ENCODE measurements at regions not wholly inside any gene's neighbourhood (a gene's known extent, or its start where the extent isn't known, plus 50 kb on each side); places are given as distances from the start of the nearest gene placed in this dataset.

DNA sequence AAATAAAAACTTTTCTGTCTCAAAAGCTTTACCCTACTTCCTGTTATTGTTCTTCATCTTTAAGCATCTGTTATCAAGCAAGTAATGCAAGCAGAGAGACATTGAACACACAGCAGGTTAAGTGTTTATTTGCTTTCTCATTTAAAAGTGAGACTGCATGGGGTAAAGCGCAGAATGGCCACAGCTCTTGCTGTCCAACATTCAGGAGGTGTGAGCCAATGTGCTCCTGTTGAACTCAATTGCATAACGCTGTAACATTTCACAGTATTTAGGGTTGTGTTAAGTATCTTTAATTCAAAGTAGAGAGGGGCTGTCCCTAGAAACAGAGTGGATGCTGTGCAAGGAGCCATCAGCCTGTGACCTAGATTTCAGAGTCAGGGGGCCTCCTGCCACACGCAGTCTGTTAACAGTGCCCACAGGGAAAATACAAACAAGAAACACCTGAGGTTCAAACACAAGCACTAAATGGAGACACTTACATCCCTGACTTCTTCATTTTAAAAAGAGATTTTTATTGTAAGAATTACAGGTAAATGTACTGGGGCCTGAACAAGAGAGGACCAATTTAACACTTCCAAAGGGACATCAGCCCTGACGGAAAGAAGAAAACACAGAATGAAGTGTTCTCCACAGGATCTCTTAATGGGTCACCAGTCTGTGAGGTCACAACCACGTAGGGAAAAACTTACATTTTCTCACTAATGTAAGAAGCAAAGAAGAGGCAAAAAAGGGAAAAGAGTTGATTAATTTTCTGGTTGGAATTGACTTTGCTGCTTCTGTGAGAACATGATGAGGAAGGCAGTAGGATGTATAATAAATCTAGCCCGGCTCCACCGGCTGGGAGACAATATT, 815.1 kb downstream of the VGLL3 start:
- H3K27ac ChIP-seq (ENCODE audit: low read length) = no peak overlapping the region
- DNase-seq (no peak), ATAC-seq (no peak)
- no peaks in the 10 kb centered on the region for H3K27me3 ChIP-seq (ENCODE audit: control insufficient read depth, insufficient read depth)
- H3K9me3 ChIP-seq (ENCODE audit: control insufficient read depth, low read length) = no peaks in the 10 kb centered on the region
- no peak overlapping the region for H3K4me3 ChIP-seq (ENCODE audit: low read length)
- peaks cover 1% of the 10 kb centered on the region for H3K4me1 ChIP-seq (ENCODE audit: control insufficient read depth, insufficient read depth, low read length)
- intact Hi-C loops (cut with DNase I) = no loop called here
- 67% methylated on average over 7 of the region's 7 CpGs for WGBS

- Histone ChIP-seq H3K27ac (ENCODE audit: low read length) (no peak overlapping the region), H3K9me3 (ENCODE audit: control insufficient read depth, low read length) (no peaks in the 10 kb centered on the region), H3K27me3 (ENCODE audit: control insufficient read depth, insufficient read depth) (no peaks in the 10 kb centered on the region), H3K4me1 (ENCODE audit: control insufficient read depth, insufficient read depth, low read length) (peaks cover 1% of the 10 kb centered on the region), H3K4me3 (ENCODE audit: low read length) (no peak overlapping the region)
- DNase-seq = no peak
- no peak for ATAC-seq
- intact Hi-C loops (cut with DNase I) = no loop called here
- 21% methylated on average over 3 of the region's 3 CpGs for WGBS
Measured at GRCh38 chr3:86175051-86175536, 815.9 kb downstream of the VGLL3 start.

GRCh38 chr3:86173401-86173800, 817.5 kb downstream of the VGLL3 start:
- intact Hi-C loops (cut with DNase I) = no loop called here
- WGBS = 67% methylated on average over 3 of the region's 3 CpGs
- H3K27ac ChIP-seq (ENCODE audit: low read length) = no peak overlapping the region
- ATAC-seq (no peak), DNase-seq (no peak)
- H3K27me3 ChIP-seq (ENCODE audit: control insufficient read depth, insufficient read depth) = no peaks in the 10 kb centered on the region
- no peaks in the 10 kb centered on the region for H3K9me3 ChIP-seq (ENCODE audit: control insufficient read depth, low read length)
- H3K4me3 ChIP-seq (ENCODE audit: low read length) = no peak overlapping the region
- H3K4me1 ChIP-seq (ENCODE audit: control insufficient read depth, insufficient read depth, low read length) = peaks cover 1% of the 10 kb centered on the region

GRCh38 chr3:86168512-86168911, 822.4 kb downstream of the VGLL3 start:
- DNase-seq = no peak
- Histone ChIP-seq H3K27ac (ENCODE audit: low read length) (no peak overlapping the region), H3K9me3 (ENCODE audit: control insufficient read depth, low read length) (no peaks in the 10 kb centered on the region), H3K4me1 (ENCODE audit: control insufficient read depth, insufficient read depth, low read length) (no peaks in the 10 kb centered on the region), H3K27me3 (ENCODE audit: control insufficient read depth, insufficient read depth) (no peaks in the 10 kb centered on the region), H3K4me3 (ENCODE audit: low read length) (no peak overlapping the region)
- ATAC-seq = no peak
- 79% methylated on average over 1 of the region's 1 CpG for WGBS
- intact Hi-C loops (cut with DNase I) = no loop called here

DNA sequence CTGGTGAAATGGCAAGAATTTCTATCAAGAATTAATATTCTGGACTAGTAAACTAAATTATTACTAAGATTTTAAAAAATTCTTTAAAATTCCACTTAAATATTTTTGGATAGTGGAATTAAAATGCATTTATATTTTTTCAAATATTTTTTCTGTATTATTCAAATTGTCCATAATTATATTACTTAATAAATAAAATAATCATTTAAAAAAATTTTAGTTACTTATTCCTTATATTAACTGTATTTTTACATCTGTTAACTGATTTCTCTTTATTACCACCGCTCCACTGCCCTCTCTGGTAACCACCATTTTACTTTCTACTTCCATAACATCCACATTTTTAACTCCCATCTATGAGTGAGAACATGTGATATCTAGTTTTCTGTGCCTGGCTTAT, 828.4 kb downstream of the VGLL3 start:
- no peak overlapping the region for H3K27ac ChIP-seq (ENCODE audit: low read length)
- intact Hi-C loops (cut with DNase I) = no loop called here
- no peaks in the 10 kb centered on the region for H3K9me3 ChIP-seq (ENCODE audit: control insufficient read depth, low read length)
- no peak overlapping the region for H3K4me3 ChIP-seq (ENCODE audit: low read length)
- ATAC-seq (no peak), DNase-seq (no peak)
- 86% methylated on average over 1 of the region's 1 CpG for WGBS
- H3K27me3 ChIP-seq (ENCODE audit: control insufficient read depth, insufficient read depth) = no peaks in the 10 kb centered on the region
- H3K4me1 ChIP-seq (ENCODE audit: control insufficient read depth, insufficient read depth, low read length) = no peaks in the 10 kb centered on the region

- DNase-seq (no peak), ATAC-seq (no peak)
- WGBS = 78% methylated on average over 7 of the region's 7 CpGs
- Histone ChIP-seq H3K4me3 (ENCODE audit: low read length) (no peak overlapping the region), H3K4me1 (ENCODE audit: control insufficient read depth, insufficient read depth, low read length) (no peaks in the 10 kb centered on the region), H3K27me3 (ENCODE audit: control insufficient read depth, insufficient read depth) (no peaks in the 10 kb centered on the region), H3K9me3 (ENCODE audit: control insufficient read depth, low read length) (no peaks in the 10 kb centered on the region), H3K27ac (ENCODE audit: low read length) (no peak overlapping the region)
- intact Hi-C loops (cut with DNase I) = no loop called here
Measured at GRCh38 chr3:86161493-86161892, 829.5 kb downstream of the VGLL3 start.

GRCh38 chr3:86152620-86153019, 838.3 kb downstream of the VGLL3 start:
- DNase-seq (no peak), ATAC-seq (no peak)
- Histone ChIP-seq H3K27ac (ENCODE audit: low read length) (no peak overlapping the region), H3K4me3 (ENCODE audit: low read length) (no peak overlapping the region), H3K9me3 (ENCODE audit: control insufficient read depth, low read length) (no peaks in the 10 kb centered on the region), H3K27me3 (ENCODE audit: control insufficient read depth, insufficient read depth) (no peaks in the 10 kb centered on the region), H3K4me1 (ENCODE audit: control insufficient read depth, insufficient read depth, low read length) (no peaks in the 10 kb centered on the region)
- intact Hi-C loops (cut with DNase I) = no loop called here

- Histone ChIP-seq H3K27me3 (ENCODE audit: control insufficient read depth, insufficient read depth) (no peaks in the 10 kb centered on the region), H3K27ac (ENCODE audit: low read length) (no peak overlapping the region), H3K4me3 (ENCODE audit: low read length) (no peak overlapping the region), H3K4me1 (ENCODE audit: control insufficient read depth, insufficient read depth, low read length) (no peaks in the 10 kb centered on the region), H3K9me3 (ENCODE audit: control insufficient read depth, low read length) (no peaks in the 10 kb centered on the region)
- intact Hi-C loops (cut with DNase I) = no loop called here
- ATAC-seq (no peak), DNase-seq (no peak)
Measured at GRCh38 chr3:86149054-86149453, 841.9 kb downstream of the VGLL3 start.

DNA sequence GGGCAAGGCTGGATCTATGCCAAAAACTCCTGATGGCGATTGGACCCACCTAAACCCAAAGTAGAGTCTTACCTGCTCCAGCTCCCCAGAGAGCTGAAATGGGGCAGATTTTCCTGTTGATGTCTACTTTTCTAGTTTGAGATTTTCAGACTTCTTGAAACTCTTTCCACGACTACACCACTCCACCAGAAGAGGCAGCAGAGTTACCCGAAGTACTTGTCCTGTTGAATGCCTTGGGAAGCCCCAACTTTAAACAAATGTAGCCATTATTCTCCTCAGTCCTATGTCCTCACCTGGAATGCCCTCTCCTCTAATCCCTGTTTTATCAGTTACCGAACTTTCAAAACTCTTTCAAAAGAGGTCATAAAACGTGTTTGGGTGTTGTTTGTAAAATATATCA, 843.8 kb downstream of the VGLL3 start:
- H3K9me3 ChIP-seq (ENCODE audit: control insufficient read depth, low read length) = no peaks in the 10 kb centered on the region
- intact Hi-C loops (cut with DNase I) = no loop called here
- WGBS = 80% methylated on average over 5 of the region's 5 CpGs
- ATAC-seq = no peak
- no peaks in the 10 kb centered on the region for H3K27me3 ChIP-seq (ENCODE audit: control insufficient read depth, insufficient read depth)
- H3K4me1 ChIP-seq (ENCODE audit: control insufficient read depth, insufficient read depth, low read length) = no peaks in the 10 kb centered on the region
- no peak overlapping the region for H3K27ac ChIP-seq (ENCODE audit: low read length)
- no peak for DNase-seq
- no peak overlapping the region for H3K4me3 ChIP-seq (ENCODE audit: low read length)

GRCh38 chr3:86126552-86126951, 864.4 kb downstream of the VGLL3 start:
- DNase-seq = no peak
- no peaks in the 10 kb centered on the region for H3K4me1 ChIP-seq (ENCODE audit: control insufficient read depth, insufficient read depth, low read length)
- no peak for ATAC-seq
- no peak overlapping the region for H3K4me3 ChIP-seq (ENCODE audit: low read length)
- WGBS = 74% methylated on average over 5 of the region's 5 CpGs
- no peak overlapping the region for H3K27ac ChIP-seq (ENCODE audit: low read length)
- H3K27me3 ChIP-seq (ENCODE audit: control insufficient read depth, insufficient read depth) = no peaks in the 10 kb centered on the region
- H3K9me3 ChIP-seq (ENCODE audit: control insufficient read depth, low read length) = no peaks in the 10 kb centered on the region
- intact Hi-C loops (cut with DNase I) = no loop called here

Data from right cardiac atrium (tissue), 5 donors.